Panc1 (cell line): ENCODE measurements at regions not wholly inside any gene's neighbourhood (a gene's known extent, or its start where the extent isn't known, plus 50 kb on each side); places are given as distances from the start of the nearest gene placed in this dataset.

Source experiments
- ATAC-seq: fragments of 200-7000 bp; cut with Tn5 transposase; 2 replicates; pipeline ENCODE4 v1.9.1; 2020; ENCODE audit warnings: mild to moderate bottlenecking, moderate library complexity
- BruUV-seq: library from RNA; stranded (reverse); fragments of 400-500 nt; replicated peaks from 2 replicates; lab custom pipeline; 2021; lab: Mats Ljungman, UMichigan
- CTCF ChIA-PET: fragments of 300-600 bp; sonication (Branson Sonifier 250); formaldehyde crosslinking; loops from one replicate; lab custom pipeline; 2022; ENCODE audit warnings: antibody characterized with exemption; lab: Charles Lee
- POLR2A ChIA-PET: fragments of 300-600 bp; sonication (Branson Sonifier 250); formaldehyde crosslinking; loops from one replicate; lab custom pipeline; 2022; ENCODE audit warnings: antibody characterized with exemption; lab: Charles Lee
- DNase-seq: peaks from one replicate; pipeline ENCODE4 v3.0.0-alpha.2; 2010; ENCODE audit warnings: low read depth, low spot score
- H3K27ac ChIP-seq: 2 replicates; pipeline ENCODE4 v1.5.1; 2011; ENCODE audit warnings: mild to moderate bottlenecking, low read length, inconsistent platforms
- H3K27me3 ChIP-seq: fragments of 200-500 bp; sonication (Bioruptor generic); 2 replicates; pipeline ENCODE4 v1.6.0; 2014; ENCODE audit warnings: low read length, inconsistent platforms; ENCODE audit not compliant: control insufficient read depth, insufficient read depth
- H3K36me3 ChIP-seq: fragments of 200-500 bp; sonication (Bioruptor generic); 2 replicates; pipeline ENCODE4 v1.5.1; 2014; ENCODE audit warnings: inconsistent platforms, mild to moderate bottlenecking, low read length, moderate library complexity; ENCODE audit not compliant: control insufficient read depth, insufficient read depth
- H3K4me1 ChIP-seq: 2 replicates; pipeline ENCODE4 v1.5.1; 2011; ENCODE audit warnings: inconsistent platforms, mild to moderate bottlenecking, low read length, moderate library complexity; ENCODE audit not compliant: control insufficient read depth, insufficient read depth
- H3K4me3 ChIP-seq, 2 experiments: 2 replicates each; pipeline ENCODE4 v1.5.1; 2011 to 2012; ENCODE audit warnings: low read depth in 2 of 2, low read length in 2 of 2, mild to moderate bottlenecking in 2 of 2, inconsistent platforms in 1 of 2, moderate library complexity in 1 of 2
- H3K9me3 ChIP-seq: fragments of 200-500 bp; sonication (Bioruptor generic); 2 replicates; pipeline ENCODE4 v1.5.1; 2014; ENCODE audit warnings: low read depth, mild to moderate bottlenecking, inconsistent platforms, low read length, moderate library complexity; ENCODE audit not compliant: control insufficient read depth, insufficient read depth
- POLR2AphosphoS5 ChIP-seq: IDR thresholded peaks from 2 replicates; pipeline ENCODE4 v1.6.1; 2012; ENCODE audit warnings: mild to moderate bottlenecking, low read depth, low read length, moderate library complexity
- TCF7L2 ChIP-seq: IDR thresholded peaks from 2 replicates; pipeline ENCODE4 v1.6.1; 2011; ENCODE audit warnings: mild to moderate bottlenecking, low read depth, low read length, inconsistent platforms
- in situ Hi-C: cut with HindIII; loops from 2 replicates; pipeline ENCODE4 v1.10.0; 2016; ENCODE audit warnings: low sequenced_read_pairs, low pct_unique_long_range_greater_than_20kb
- intact Hi-C: fragments of 100-400 bp; cut with micrococcal nuclease; formaldehyde crosslinking; loops from one replicate; pipeline ENCODE4 v1.10.0; 2022; ENCODE audit not compliant: unreplicated experiment
- TF ChIP-seq, protein P1 (sequence below): fragments of 450-650 bp; IDR thresholded peaks from 2 replicates; pipeline ENCODE4 v1.5.1; 2017; ENCODE audit warnings: mild to moderate bottlenecking
- TF ChIP-seq, protein P2 (sequence below), 2 experiments: IDR thresholded peaks; 2 replicates each; pipeline ENCODE4 v1.6.1; 2011 to 2012; ENCODE audit warnings: low read depth in 2 of 2, control low read depth in 1 of 2, low read length in 1 of 2, mild to moderate bottlenecking in 1 of 2, moderate library complexity in 1 of 2; ENCODE audit not compliant: insufficient read depth in 1 of 2

DNA sequence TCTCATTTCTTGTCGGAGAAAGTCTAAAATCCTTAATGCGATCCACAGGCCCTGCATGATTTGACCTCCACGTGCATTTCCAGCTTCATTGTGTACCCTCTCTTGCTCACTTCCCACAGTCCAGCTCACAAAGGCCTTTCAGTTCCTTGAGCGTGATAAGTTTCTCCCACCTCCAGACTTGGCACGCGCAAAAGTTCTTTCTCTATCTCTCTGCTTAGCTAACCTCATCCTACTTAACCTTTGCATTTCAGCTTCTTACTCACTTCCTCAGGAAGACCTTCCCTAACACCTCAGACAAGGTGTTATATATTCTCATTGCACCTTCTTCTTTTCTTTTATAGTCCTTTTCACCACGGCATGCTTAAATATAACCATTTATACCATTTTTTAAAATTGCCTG is 124.8 kb upstream of the XPO1 start:
- Histone ChIP-seq H3K9me3 (no peaks in the 10 kb centered on the region), H3K4me3 (no peak overlapping the region), H3K27me3 (no peaks in the 10 kb centered on the region), H3K36me3 (no peaks in the 10 kb centered on the region), H3K27ac (no peak overlapping the region), H3K4me1 (peaks cover 11% of the 10 kb centered on the region; the same call in 1 of the 2 replicates)
- in situ Hi-C loops (no loop called here), intact Hi-C loops (no loop called here)
- ATAC-seq: no peak
- no peak for DNase-seq
- POLR2A ChIA-PET: interaction anchor here (0.6 kb wide), 1 partner anchor 149 kb away, joined by 18 read pairs; no protein-coding TSS in a partner anchor
- no peak for TF ChIP-seq POLR2AphosphoS5
- no peak for TF ChIP-seq TCF7L2
- TF ChIP-seq, protein P1, sequence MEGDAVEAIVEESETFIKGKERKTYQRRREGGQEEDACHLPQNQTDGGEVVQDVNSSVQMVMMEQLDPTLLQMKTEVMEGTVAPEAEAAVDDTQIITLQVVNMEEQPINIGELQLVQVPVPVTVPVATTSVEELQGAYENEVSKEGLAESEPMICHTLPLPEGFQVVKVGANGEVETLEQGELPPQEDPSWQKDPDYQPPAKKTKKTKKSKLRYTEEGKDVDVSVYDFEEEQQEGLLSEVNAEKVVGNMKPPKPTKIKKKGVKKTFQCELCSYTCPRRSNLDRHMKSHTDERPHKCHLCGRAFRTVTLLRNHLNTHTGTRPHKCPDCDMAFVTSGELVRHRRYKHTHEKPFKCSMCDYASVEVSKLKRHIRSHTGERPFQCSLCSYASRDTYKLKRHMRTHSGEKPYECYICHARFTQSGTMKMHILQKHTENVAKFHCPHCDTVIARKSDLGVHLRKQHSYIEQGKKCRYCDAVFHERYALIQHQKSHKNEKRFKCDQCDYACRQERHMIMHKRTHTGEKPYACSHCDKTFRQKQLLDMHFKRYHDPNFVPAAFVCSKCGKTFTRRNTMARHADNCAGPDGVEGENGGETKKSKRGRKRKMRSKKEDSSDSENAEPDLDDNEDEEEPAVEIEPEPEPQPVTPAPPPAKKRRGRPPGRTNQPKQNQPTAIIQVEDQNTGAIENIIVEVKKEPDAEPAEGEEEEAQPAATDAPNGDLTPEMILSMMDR: no peak
- CTCF ChIA-PET: interaction anchor here (0.7 kb wide), 1 partner anchor 8 kb away, joined by 3 read pairs; no protein-coding TSS in a partner anchor
- no TSS peak for BruUV-seq

DNA sequence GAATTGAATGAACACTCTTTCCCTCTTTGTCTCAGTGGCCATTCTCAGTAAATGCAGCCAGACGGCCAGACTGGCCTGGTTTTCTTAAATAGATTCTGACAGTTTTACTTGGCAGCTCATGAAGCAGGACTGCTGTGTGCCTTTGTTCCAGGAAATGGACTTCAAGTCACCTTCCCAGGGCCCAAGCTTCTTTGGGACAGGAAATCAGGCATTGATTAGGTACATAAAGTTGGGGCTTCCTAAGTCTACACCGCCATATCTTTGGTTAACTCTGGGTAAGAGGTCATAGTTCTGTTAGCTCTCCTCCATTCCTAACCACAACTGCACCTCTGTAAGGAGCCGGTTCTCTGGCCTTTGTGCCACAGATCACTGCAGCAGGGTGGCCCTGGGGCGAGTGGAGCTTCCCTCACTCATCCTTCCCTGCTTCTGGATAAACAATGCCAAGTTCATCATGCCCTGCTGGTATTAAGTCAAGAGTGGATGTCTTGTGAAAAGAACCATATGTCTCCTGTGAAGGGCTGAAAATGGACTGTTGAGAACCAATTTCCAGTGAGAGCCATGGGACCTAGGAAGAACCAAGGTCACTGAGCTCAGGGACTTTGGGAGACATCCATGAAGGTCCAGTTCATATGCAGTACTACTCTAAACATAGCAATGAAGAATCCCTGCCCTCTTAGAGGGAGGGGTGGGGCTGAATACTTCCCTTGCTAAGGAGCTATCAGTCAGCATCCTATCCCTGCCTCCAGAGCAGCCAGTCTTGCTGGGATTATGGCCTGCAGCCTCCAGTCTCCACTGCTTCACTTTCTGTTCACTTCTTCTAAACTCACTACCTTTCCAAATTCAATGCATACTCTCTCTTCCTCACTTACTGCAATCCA is 122.6 kb upstream of the XPO1 start:
- intact Hi-C loops: no loop called here
- ChIA-PET POLR2A (interaction anchor here (0.6 kb wide), 2 partner anchors 106 to 122 kb away, joined by 3 to 4 read pairs; no protein-coding TSS in a partner anchor), CTCF (interaction anchor here (0.6 kb wide), 1 partner anchor 62 kb away, joined by 3 read pairs; no protein-coding TSS in a partner anchor)
- in situ Hi-C loops: no loop called here
- H3K9me3 ChIP-seq: no peaks in the 10 kb centered on the region
- DNase-seq: no peak
- peaks cover 11% of the 10 kb centered on the region; the same call in 1 of the 2 replicates for H3K4me1 ChIP-seq
- no peaks in the 10 kb centered on the region for H3K36me3 ChIP-seq
- no TSS peak for BruUV-seq
- H3K4me3 ChIP-seq: no peak overlapping the region
- H3K27me3 ChIP-seq: no peaks in the 10 kb centered on the region
- TF ChIP-seq, protein P1: no peak
- TF ChIP-seq POLR2AphosphoS5: no peak
- TF ChIP-seq, protein P2, sequence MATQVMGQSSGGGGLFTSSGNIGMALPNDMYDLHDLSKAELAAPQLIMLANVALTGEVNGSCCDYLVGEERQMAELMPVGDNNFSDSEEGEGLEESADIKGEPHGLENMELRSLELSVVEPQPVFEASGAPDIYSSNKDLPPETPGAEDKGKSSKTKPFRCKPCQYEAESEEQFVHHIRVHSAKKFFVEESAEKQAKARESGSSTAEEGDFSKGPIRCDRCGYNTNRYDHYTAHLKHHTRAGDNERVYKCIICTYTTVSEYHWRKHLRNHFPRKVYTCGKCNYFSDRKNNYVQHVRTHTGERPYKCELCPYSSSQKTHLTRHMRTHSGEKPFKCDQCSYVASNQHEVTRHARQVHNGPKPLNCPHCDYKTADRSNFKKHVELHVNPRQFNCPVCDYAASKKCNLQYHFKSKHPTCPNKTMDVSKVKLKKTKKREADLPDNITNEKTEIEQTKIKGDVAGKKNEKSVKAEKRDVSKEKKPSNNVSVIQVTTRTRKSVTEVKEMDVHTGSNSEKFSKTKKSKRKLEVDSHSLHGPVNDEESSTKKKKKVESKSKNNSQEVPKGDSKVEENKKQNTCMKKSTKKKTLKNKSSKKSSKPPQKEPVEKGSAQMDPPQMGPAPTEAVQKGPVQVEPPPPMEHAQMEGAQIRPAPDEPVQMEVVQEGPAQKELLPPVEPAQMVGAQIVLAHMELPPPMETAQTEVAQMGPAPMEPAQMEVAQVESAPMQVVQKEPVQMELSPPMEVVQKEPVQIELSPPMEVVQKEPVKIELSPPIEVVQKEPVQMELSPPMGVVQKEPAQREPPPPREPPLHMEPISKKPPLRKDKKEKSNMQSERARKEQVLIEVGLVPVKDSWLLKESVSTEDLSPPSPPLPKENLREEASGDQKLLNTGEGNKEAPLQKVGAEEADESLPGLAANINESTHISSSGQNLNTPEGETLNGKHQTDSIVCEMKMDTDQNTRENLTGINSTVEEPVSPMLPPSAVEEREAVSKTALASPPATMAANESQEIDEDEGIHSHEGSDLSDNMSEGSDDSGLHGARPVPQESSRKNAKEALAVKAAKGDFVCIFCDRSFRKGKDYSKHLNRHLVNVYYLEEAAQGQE (IDR thresholded peaks at IDR 0.05; ENCODE audit: insufficient read depth in 1 of 2, low read depth in 2 of 2, low read length in 1 of 2): no peak
- TF ChIP-seq TCF7L2: no peak
- peak; percentile 50; the same call in 1 of the 2 replicates for ATAC-seq
- peak overlapping the region; percentile 57; the same call in 1 of the 2 replicates for H3K27ac ChIP-seq
